Mucosa of descending colon (tissue), 3 donors: ENCODE measurements at regions not wholly inside any gene's neighbourhood (a gene's known extent, or its start where the extent isn't known, plus 50 kb on each side); places are given as distances from the start of the nearest gene placed in this dataset.

Source experiments
- ATAC-seq: fragments of 200-7000 bp; cut with Tn5 transposase; one replicate; pipeline ENCODE4 v1.9.1; 2020; ENCODE audit warnings: mild to moderate bottlenecking, moderate library complexity
- DNase-seq, 3 donors: peaks; one replicate each; pipeline ENCODE4 v3.0.0-alpha.2; 2020
- H3K36me3 ChIP-seq: fragments of 200-600 bp; one replicate; pipeline ENCODE4 v1.8.0; 2021; ENCODE audit warnings: low read depth, mild to moderate bottlenecking
- H3K4me1 ChIP-seq: fragments of 200-600 bp; one replicate; pipeline ENCODE4 v1.8.0; 2021; ENCODE audit warnings: low read depth, mild to moderate bottlenecking
- H3K4me3 ChIP-seq: fragments of 200-600 bp; one replicate; pipeline ENCODE4 v1.8.0; 2021; ENCODE audit warnings: mild to moderate bottlenecking
- H3K9me3 ChIP-seq: fragments of 200-600 bp; one replicate; pipeline ENCODE4 v1.8.0; 2021; ENCODE audit warnings: mild to moderate bottlenecking
- CTCF ChIP-seq: fragments of 200-600 bp; IDR thresholded peaks from one replicate; pipeline ENCODE4 v1.8.0; 2022; ENCODE audit warnings: antibody characterized with exemption, mild to moderate bottlenecking
- intact Hi-C, 2 donors: fragments of 100-400 bp; cut with DNase I in 1 of 2; cut with micrococcal nuclease in 1 of 2; formaldehyde crosslinking; loops; one replicate each; pipeline versions ENCODE4 v1.11.0 to v1.11.1; 2022; cut with DNase I, micrococcal nuclease
- donor health status: DM: no; HTN: no; CAD: no; lungs with moderate emphysema.
- donor health status: DM: no; HTN: no; CAD: no.
- donor health status: DM: no; HTN: yes; CAD: no.

- no peak for TF ChIP-seq CTCF
- DNase-seq (no peak), ATAC-seq (no peak)
- Histone ChIP-seq H3K4me1 (peaks cover 3% of the 10 kb centered on the region), H3K9me3 (no peaks in the 10 kb centered on the region), H3K4me3 (no peak overlapping the region), H3K36me3 (no peaks in the 10 kb centered on the region)
- intact Hi-C loops, result no loop called here
Observed at GRCh38 chr12:12019881-12020280, 50.9 kb upstream of the BCL2L14 start.

- intact Hi-C loops, result no loop called here
- Histone ChIP-seq H3K4me3 (no peak overlapping the region), H3K4me1 (peaks cover 11% of the 10 kb centered on the region), H3K36me3 (no peaks in the 10 kb centered on the region), H3K9me3 (no peaks in the 10 kb centered on the region)
- no peak for TF ChIP-seq CTCF
- ATAC-seq (no peak), DNase-seq (no peak)
Observed at GRCh38 chr12:12020762-12021161, 50.0 kb upstream of the BCL2L14 start.
